ENCODE measurements at regions not wholly inside any gene's neighbourhood (a gene's known extent, or its start where the extent isn't known, plus 50 kb on each side); places are given as distances from the start of the nearest gene placed in this dataset.

DNA sequence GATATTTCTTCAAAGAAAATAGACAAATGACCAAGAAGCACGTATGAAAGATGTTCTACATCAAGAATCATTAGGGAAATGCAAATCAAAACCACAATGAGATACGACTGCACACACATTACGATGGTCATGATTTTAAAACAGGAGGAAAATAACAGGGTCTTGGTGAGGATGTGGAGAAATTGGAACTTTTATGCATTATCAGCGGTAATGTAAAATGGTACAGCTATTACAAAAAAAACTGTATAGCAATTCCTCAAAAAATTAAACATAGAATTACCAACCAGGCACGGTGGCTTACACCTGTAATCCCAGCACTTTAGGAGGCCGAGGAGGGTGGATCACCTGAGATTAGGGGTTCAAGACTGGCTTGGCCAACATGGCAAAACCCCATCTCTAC, 178.8 kb upstream of the NEBL start:
- Histone ChIP-seq H3K27ac (ENCODE audit: low read depth, low read length) (no peak overlapping the region), H4K5ac (ENCODE audit: insufficient read length, low read depth, low read length) (no peak overlapping the region), H2BK5ac (ENCODE audit: low read depth, low read length) (no peak overlapping the region), H3K27me3 (replicated peaks in 1 of 4; ENCODE audit: control insufficient read depth in 3 of 4, extremely low read depth in 1 of 4, insufficient read depth in 3 of 4, low read length in 3 of 4) (no peaks in the 10 kb centered on the region), H2BK20ac (ENCODE audit: low read length) (no peak overlapping the region), H3K56ac (replicated peaks; ENCODE audit: insufficient read length, low read depth, low read length) (no peak overlapping the region), H3K9ac (replicated peaks in 1 of 4; ENCODE audit: extremely low read depth in 1 of 4, low read depth in 3 of 4, low read length in 3 of 4) (no peak overlapping the region), H4K20me1 (replicated peaks in 1 of 2; ENCODE audit: control insufficient read depth in 1 of 2, insufficient read depth in 2 of 2, low read length in 2 of 2) (no peaks in the 10 kb centered on the region), H3K14ac (ENCODE audit: insufficient read length) (no peak overlapping the region), H4K8ac (ENCODE audit: extremely low read depth, insufficient read depth, low read length) (no peak overlapping the region), H3K36me3 (ENCODE audit: control insufficient read depth in 2 of 4, insufficient read depth in 4 of 4, low read length in 3 of 4) (no peaks in the 10 kb centered on the region), H3K9me3 (ENCODE audit: insufficient read depth in 2 of 2, low read depth in 1 of 2, low read length in 1 of 2) (no peaks in the 10 kb centered on the region), H3K79me2 (ENCODE audit: control insufficient read depth in 1 of 2, insufficient read depth in 2 of 2, low read length in 2 of 2) (no peaks in the 10 kb centered on the region), H2AK5ac (ENCODE audit: low read depth, low read length) (no peak overlapping the region), H3K4me1 (replicated peaks in 1 of 4; ENCODE audit: control insufficient read depth in 3 of 4, insufficient read depth in 4 of 4, low read length in 3 of 4) (peaks cover 0 to 3% (median 1%) of the 10 kb centered on the region in 4 experiments; a peak in 3 of 7 replicates), H3K23ac (ENCODE audit: insufficient read length) (no peak overlapping the region), H2BK15ac (ENCODE audit: low read length) (no peak overlapping the region), H3K79me1 (ENCODE audit: low read depth, low read length) (no peaks in the 10 kb centered on the region; the same call in 1 of the 2 replicates), H2BK120ac (replicated peaks; ENCODE audit: low read depth, low read length) (no peak overlapping the region), H3K4me3 (ENCODE audit: extremely low read depth in 1 of 4, insufficient read depth in 2 of 4, low read depth in 3 of 4, low read length in 4 of 4) (no peak overlapping the region), H3K18ac (ENCODE audit: extremely low read depth, low read length) (no peak overlapping the region), H2AFZ (ENCODE audit: low read length) (no peak overlapping the region), H3K4me2 (ENCODE audit: insufficient read depth in 1 of 2, low read depth in 2 of 2, low read length in 2 of 2) (no peak overlapping the region), H3K4ac (replicated peaks; ENCODE audit: insufficient read length, low read depth, low read length) (no peak overlapping the region), H4K91ac (replicated peaks; ENCODE audit: insufficient read length, low read length) (no peak overlapping the region), H2BK12ac (ENCODE audit: low read depth, low read length) (no peak overlapping the region), H3K23me2 (ENCODE audit: low read depth, low read length) (no peaks in the 10 kb centered on the region)
- ChIA-PET CTCF (ENCODE audit: partially characterized antibody) (no interaction called here), POLR2A (ENCODE audit: partially characterized antibody) (no interaction called here)
- no peak for FAIRE-seq
- WGBS, 2 experiments (ENCODE audit: extremely low coverage in 1 of 2, insufficient coverage in 1 of 2, insufficient read length in 1 of 2, insufficient replicate concordance in 2 of 2, low coverage in 1 of 2, low lambda C conversion rate in 2 of 2, missing lambda C conversion rate in 1 of 2): 87% methylated on average over 6 of the region's 6 CpGs; no CpG with 5 or more reads in 1 of the 2 experiments
- no peak for DNase-seq (ENCODE audit: low read depth in 1 of 2, low spot score in 2 of 2)
- TF ChIP-seq, protein P1, sequence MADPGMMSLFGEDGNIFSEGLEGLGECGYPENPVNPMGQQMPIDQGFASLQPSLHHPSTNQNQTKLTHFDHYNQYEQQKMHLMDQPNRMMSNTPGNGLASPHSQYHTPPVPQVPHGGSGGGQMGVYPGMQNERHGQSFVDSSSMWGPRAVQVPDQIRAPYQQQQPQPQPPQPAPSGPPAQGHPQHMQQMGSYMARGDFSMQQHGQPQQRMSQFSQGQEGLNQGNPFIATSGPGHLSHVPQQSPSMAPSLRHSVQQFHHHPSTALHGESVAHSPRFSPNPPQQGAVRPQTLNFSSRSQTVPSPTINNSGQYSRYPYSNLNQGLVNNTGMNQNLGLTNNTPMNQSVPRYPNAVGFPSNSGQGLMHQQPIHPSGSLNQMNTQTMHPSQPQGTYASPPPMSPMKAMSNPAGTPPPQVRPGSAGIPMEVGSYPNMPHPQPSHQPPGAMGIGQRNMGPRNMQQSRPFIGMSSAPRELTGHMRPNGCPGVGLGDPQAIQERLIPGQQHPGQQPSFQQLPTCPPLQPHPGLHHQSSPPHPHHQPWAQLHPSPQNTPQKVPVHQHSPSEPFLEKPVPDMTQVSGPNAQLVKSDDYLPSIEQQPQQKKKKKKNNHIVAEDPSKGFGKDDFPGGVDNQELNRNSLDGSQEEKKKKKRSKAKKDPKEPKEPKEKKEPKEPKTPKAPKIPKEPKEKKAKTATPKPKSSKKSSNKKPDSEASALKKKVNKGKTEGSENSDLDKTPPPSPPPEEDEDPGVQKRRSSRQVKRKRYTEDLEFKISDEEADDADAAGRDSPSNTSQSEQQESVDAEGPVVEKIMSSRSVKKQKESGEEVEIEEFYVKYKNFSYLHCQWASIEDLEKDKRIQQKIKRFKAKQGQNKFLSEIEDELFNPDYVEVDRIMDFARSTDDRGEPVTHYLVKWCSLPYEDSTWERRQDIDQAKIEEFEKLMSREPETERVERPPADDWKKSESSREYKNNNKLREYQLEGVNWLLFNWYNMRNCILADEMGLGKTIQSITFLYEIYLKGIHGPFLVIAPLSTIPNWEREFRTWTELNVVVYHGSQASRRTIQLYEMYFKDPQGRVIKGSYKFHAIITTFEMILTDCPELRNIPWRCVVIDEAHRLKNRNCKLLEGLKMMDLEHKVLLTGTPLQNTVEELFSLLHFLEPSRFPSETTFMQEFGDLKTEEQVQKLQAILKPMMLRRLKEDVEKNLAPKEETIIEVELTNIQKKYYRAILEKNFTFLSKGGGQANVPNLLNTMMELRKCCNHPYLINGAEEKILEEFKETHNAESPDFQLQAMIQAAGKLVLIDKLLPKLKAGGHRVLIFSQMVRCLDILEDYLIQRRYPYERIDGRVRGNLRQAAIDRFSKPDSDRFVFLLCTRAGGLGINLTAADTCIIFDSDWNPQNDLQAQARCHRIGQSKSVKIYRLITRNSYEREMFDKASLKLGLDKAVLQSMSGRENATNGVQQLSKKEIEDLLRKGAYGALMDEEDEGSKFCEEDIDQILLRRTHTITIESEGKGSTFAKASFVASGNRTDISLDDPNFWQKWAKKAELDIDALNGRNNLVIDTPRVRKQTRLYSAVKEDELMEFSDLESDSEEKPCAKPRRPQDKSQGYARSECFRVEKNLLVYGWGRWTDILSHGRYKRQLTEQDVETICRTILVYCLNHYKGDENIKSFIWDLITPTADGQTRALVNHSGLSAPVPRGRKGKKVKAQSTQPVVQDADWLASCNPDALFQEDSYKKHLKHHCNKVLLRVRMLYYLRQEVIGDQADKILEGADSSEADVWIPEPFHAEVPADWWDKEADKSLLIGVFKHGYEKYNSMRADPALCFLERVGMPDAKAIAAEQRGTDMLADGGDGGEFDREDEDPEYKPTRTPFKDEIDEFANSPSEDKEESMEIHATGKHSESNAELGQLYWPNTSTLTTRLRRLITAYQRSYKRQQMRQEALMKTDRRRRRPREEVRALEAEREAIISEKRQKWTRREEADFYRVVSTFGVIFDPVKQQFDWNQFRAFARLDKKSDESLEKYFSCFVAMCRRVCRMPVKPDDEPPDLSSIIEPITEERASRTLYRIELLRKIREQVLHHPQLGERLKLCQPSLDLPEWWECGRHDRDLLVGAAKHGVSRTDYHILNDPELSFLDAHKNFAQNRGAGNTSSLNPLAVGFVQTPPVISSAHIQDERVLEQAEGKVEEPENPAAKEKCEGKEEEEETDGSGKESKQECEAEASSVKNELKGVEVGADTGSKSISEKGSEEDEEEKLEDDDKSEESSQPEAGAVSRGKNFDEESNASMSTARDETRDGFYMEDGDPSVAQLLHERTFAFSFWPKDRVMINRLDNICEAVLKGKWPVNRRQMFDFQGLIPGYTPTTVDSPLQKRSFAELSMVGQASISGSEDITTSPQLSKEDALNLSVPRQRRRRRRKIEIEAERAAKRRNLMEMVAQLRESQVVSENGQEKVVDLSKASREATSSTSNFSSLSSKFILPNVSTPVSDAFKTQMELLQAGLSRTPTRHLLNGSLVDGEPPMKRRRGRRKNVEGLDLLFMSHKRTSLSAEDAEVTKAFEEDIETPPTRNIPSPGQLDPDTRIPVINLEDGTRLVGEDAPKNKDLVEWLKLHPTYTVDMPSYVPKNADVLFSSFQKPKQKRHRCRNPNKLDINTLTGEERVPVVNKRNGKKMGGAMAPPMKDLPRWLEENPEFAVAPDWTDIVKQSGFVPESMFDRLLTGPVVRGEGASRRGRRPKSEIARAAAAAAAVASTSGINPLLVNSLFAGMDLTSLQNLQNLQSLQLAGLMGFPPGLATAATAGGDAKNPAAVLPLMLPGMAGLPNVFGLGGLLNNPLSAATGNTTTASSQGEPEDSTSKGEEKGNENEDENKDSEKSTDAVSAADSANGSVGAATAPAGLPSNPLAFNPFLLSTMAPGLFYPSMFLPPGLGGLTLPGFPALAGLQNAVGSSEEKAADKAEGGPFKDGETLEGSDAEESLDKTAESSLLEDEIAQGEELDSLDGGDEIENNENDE (IDR thresholded peaks at IDR 0.05; ENCODE audit: insufficient replicate concordance, low read length): no peak
